ENCODE measurements at regions not wholly inside any gene's neighbourhood (a gene's known extent, or its start where the extent isn't known, plus 50 kb on each side); places are given as distances from the start of the nearest gene placed in this dataset.

- no peak for TF ChIP-seq CTCF (IDR thresholded peaks at IDR 0.05)
Measured at GRCh38 chr6:51049983-51050877, 231.6 kb downstream of the TFAP2B start.

- no peak for TF ChIP-seq CTCF (IDR thresholded peaks at IDR 0.05)
Measured at GRCh38 chr6:51057296-51057695, 238.6 kb downstream of the TFAP2B start.

GRCh38 chr6:51060262-51060762, 241.6 kb downstream of the TFAP2B start:
- no peak for TF ChIP-seq CTCF (IDR thresholded peaks at IDR 0.05)

GRCh38 chr6:51062166-51062722, 243.6 kb downstream of the TFAP2B start:
- TF ChIP-seq CTCF (IDR thresholded peaks at IDR 0.05): no peak

GRCh38 chr6:51077821-51078518, 259.3 kb downstream of the TFAP2B start:
- no peak for TF ChIP-seq CTCF (IDR thresholded peaks at IDR 0.05)

GRCh38 chr6:51090343-51090742, 271.7 kb downstream of the TFAP2B start:
- no peak for TF ChIP-seq CTCF (IDR thresholded peaks at IDR 0.05)

GRCh38 chr6:51093871-51094270, 275.2 kb downstream of the TFAP2B start:
- no peak for TF ChIP-seq CTCF (IDR thresholded peaks at IDR 0.05)

Data from LNCAP (cell line).